ENCODE measurements at regions not wholly inside any gene's neighbourhood (a gene's known extent, or its start where the extent isn't known, plus 50 kb on each side); places are given as distances from the start of the nearest gene placed in this dataset.
A peak's percentile ranks its signal among the peaks of the same experiment; 100 is the strongest.

- TF ChIP-seq CTCF (conservative IDR thresholded peaks at IDR 0.05; ENCODE audit: low read depth, low read length): no peak
- DNase-seq (ENCODE audit: low read depth): no peak
- H3K4me3 ChIP-seq (ENCODE audit: low read depth, low read length): no peak overlapping the region
Observed at GRCh38 chr12:98064501-98064900, 450.9 kb upstream of the TMPO start.

- TF ChIP-seq CTCF (conservative IDR thresholded peaks at IDR 0.05; ENCODE audit: low read depth, low read length): no peak
- H3K4me3 ChIP-seq (ENCODE audit: low read depth, low read length): no peak overlapping the region
- no peak for DNase-seq (ENCODE audit: low read depth)
Observed at GRCh38 chr12:98067795-98068194, 447.6 kb upstream of the TMPO start.

- DNase-seq (ENCODE audit: low read depth): no peak
- no peak for TF ChIP-seq CTCF (conservative IDR thresholded peaks at IDR 0.05; ENCODE audit: low read depth, low read length)
- no peak overlapping the region for H3K4me3 ChIP-seq (ENCODE audit: low read depth, low read length)
Observed at GRCh38 chr12:98073610-98074009, 441.8 kb upstream of the TMPO start.

- TF ChIP-seq CTCF (conservative IDR thresholded peaks at IDR 0.05; ENCODE audit: low read depth, low read length): no peak
- DNase-seq (ENCODE audit: low read depth): no peak
- H3K4me3 ChIP-seq (ENCODE audit: low read depth, low read length): no peak overlapping the region
Observed at GRCh38 chr12:98074286-98074685, 441.1 kb upstream of the TMPO start.

- no peak overlapping the region for H3K4me3 ChIP-seq (ENCODE audit: low read depth, low read length)
- no peak for TF ChIP-seq CTCF (conservative IDR thresholded peaks at IDR 0.05; ENCODE audit: low read depth, low read length)
- no peak for DNase-seq (ENCODE audit: low read depth)
Observed at GRCh38 chr12:98084391-98084790, 431.0 kb upstream of the TMPO start.

- H3K4me3 ChIP-seq (ENCODE audit: low read depth, low read length): no peak overlapping the region
- no peak for TF ChIP-seq CTCF (conservative IDR thresholded peaks at IDR 0.05; ENCODE audit: low read depth, low read length)
- peak; percentile 1 for DNase-seq (ENCODE audit: low read depth)
Observed at GRCh38 chr12:98085046-98085755, 430.2 kb upstream of the TMPO start.

GRCh38 chr12:98090731-98091130 is 424.7 kb upstream of the TMPO start:
- DNase-seq (ENCODE audit: low read depth): no peak

More at GRCh38 chr12:98090731-98091130, 424.7 kb upstream of the TMPO start:
- no peak for TF ChIP-seq CTCF (conservative IDR thresholded peaks at IDR 0.05; ENCODE audit: low read depth, low read length)
- H3K4me3 ChIP-seq (ENCODE audit: low read depth, low read length): no peak overlapping the region
